Inflammatory macrophage treated with lipopolysaccharide for 1 hour (primary cell): ENCODE measurements at regions not wholly inside any gene's neighbourhood (a gene's known extent, or its start where the extent isn't known, plus 50 kb on each side); places are given as distances from the start of the nearest gene placed in this dataset.

Experiments used
- DNase-seq, 2 donors: peaks; one replicate each; pipeline ENCODE4 v3.0.0-alpha.2; 2020 to 2022

DNA sequence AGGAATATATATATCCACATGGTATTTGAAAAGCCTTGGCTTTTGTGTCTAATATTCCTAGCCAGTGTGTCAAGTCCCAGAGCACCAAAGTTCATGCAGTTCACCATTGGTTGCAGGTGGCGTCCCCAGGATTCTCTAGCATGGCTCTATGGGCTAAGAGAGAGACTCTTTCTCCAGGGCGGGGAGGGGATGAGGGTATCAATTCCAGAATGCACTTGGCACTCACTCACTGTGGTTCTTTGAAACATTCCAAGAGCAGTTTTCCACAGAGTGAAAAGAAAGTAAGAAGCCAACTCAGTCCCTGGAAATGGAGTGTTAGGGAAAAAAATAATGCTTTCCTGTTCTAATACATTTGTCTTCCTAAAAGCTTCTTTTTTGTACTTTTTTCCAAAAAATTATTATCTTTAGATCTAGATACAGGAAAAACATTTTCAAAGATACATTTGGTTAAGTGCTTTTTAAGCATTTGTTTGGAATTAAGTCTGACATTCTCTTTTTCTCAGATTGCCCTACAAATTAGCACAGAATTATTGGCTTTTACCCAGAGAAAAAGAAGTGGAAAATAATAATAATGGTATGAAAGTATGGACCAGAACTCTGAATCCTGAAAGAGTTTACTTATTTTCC lies 239.9 kb downstream of the PAX3 start:
- DNase-seq = no peak

DNA sequence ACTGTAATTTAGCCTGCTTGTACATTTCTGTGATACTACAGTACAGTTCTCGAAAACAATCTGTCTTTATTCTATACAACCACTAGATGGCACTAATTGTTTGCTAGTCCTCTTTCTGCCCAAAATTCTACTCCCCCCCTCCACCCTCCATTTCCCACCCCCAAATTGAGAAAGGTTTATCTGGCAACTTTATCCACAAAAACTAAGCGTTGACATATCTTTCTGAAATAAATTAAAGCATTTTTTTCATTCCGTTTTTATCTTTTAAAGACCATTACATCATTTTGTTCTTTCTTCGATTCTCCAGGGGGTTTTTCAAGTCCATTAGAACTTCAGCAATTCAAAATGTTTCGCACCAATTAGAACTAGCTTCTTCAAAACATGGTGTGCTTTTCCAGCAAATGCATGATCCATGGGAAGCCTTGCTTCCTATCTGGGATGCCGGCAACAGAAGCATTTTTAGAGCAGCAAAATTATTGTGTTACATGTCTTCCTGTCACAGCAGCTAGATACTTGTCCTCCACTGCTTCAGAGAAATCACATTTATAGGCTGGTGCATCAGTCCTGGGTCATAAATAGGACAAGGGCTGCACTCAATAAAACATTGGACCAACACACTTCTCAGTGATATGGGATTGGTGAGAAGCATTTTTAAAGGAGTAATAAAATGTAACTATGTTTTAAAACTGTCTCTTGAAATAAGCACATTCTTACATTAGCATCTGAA lies 241.3 kb downstream of the PAX3 start:
- DNase-seq = peak; percentile 3 to 14

DNA sequence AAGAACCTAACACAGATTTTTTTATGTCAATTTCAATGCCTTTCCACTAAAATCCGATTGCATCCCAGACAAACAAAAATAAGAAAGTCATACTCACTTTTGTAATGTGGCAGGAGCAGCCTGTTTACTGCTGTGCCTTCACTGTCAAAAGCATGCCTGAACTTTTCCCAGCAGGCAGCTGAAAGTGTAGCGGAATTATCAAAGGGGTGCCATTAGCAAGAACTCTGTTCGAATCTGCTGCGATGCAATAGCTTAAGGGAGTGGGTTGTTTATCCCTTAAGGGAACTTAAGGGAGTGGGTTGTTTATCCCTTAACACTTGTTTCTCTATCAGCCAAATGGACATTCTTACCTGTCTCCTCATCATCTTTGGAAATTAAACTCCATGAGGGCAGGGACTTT lies 243.5 kb downstream of the PAX3 start:
- no peak for DNase-seq

DNA sequence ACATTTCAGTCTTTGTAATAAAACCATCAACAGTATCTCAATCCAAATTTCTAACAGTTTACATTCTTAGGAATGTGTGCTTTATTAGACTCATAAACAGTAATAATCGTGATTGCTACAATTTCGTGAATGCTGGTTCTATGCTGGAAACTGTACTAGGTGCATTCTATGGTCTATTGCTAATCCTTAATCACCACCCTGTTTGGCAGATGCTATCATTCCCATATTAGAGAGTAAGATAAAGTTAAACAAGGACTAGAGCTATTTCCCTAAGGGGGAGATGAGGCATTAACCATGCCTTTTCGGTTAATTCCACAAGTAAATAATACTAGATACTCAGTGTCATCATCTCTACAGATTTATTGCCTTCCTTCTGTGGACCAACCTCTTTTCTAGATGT lies 244.0 kb downstream of the PAX3 start:
- DNase-seq = no peak

DNA sequence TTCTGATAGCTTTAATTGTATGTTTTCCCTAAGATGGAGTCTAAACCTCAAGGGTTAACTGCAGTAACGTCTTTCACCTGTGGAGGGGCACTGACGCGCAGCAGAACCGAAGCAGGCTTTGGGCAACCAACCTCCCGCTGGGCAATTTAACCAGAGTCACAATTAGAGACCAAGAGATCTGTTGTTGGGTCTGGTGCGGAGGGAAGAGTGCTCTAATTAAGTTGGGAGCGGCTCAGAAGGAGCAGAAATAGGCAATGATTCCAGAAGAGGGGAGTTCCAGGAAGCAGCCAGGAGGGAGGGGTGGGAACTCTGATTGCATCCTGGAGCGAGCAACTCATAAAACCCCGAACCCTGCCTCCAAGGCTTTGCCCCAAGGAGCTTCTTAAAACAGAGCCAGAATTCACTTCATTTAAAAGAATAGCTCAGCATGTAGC lies 245.8 kb downstream of the PAX3 start:
- no peak for DNase-seq

DNA sequence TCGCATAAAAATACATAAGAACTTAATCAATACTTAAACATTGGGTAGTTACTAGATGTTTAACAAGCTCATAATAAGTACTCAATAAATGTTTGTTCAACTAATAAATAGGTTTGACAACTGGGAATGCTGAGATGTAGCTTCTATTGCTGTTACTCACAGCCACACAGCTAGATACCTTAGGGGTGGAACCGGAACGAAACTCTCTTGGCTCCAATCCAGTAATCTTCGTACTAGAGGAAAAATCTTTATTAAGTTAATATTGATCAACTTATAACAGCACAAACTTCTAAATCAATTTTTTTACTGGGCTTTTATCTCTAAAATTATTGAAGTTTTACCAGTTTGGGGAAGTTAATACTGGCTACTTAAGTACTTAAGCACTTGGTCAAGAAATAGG lies 247.8 kb downstream of the PAX3 start:
- DNase-seq = no peak

DNA sequence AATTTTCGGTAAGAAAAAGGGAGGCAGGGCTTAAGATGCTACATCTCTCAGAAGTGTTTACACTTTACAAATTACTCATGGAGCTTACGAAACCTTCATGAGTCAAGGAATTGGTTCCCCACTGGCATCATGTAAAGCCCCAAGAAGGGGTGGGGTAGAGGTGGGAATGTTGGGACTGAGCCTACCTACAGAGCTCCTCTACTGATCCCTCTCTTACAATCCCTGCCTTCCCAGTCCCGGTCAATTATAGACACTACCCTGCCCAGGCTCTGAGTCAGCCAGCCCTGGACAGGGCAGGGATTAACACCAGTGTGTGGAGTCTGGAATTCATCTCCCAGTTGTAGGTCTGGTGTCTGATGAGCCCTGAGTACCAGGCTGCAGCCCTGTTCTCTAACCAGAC lies 248.9 kb downstream of the PAX3 start:
- no peak for DNase-seq

DNA sequence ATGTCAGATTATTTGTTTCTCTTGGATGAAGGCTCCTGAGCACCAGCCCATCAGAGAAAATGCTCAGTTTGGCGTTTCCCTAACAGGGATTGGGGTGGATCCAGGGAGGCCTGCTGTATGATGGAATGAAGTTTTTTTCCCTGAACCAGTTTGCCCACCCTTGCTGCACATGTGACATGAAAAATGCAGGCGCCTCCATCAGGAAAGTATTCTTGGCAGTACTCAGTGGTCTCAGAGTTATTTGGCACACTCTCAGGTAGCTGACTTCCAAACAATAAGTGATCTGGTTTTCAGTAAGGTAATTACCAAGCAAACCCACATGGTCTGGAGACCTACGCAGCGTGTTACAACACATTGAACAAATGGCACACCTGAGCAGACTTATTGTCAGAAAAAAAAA lies 254.9 kb downstream of the PAX3 start:
- no peak for DNase-seq

DNA sequence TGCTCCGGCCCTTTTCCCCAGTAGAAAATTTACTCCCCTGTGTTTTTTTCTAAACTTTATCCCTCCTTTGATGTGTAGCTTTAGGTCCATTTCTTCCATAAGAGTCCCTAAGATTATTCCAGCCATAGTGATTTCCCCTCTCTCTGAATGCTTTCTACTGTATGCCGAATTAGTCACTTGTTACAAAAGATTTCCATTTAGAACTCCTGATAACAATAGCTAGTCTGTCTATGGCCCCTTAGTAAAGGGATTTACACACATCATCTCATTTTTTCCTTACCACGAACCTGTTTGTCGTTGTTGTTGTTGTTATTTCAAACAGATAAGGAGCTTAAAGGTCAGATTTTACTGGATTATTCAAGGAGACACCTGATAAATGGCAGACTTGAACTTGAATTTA lies 256.1 kb downstream of the PAX3 start:
- no peak for DNase-seq

DNA sequence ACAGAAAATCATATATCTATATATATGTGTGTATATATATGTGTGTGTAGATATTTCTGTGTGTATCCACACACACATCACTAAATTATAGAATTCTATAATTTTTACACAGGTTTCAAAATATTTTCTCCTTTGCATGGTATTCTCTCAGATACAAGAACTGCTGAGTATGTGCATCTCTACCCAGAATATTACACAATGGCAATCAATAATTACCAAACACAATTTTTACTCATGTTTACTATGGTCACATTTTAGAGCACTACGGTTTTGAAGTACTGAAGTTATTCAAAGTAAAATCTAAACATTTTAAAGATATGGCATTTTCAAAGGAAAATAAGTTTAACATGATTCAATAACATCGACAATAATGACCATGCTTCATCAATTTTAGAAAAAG lies 258.5 kb downstream of the PAX3 start:
- no peak for DNase-seq

DNA sequence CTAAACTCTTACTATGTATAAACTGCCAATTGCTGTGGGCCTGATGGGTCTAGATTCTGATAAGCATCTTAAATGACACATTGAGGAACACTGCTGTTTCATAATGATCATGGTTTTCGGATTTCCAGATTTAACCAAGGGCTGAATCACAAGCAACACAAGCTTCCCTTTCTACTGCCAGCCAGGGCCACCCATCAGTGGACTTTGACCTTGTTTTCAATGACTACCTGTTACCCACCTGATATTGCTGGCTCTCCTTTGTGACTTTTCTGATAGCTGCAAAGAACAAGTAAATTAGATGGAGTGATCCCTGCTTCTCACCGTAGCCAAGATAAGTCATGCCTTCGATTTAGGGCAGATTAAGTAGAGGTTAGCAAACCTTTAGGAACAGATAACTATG lies 259.0 kb downstream of the PAX3 start:
- no peak for DNase-seq

DNA sequence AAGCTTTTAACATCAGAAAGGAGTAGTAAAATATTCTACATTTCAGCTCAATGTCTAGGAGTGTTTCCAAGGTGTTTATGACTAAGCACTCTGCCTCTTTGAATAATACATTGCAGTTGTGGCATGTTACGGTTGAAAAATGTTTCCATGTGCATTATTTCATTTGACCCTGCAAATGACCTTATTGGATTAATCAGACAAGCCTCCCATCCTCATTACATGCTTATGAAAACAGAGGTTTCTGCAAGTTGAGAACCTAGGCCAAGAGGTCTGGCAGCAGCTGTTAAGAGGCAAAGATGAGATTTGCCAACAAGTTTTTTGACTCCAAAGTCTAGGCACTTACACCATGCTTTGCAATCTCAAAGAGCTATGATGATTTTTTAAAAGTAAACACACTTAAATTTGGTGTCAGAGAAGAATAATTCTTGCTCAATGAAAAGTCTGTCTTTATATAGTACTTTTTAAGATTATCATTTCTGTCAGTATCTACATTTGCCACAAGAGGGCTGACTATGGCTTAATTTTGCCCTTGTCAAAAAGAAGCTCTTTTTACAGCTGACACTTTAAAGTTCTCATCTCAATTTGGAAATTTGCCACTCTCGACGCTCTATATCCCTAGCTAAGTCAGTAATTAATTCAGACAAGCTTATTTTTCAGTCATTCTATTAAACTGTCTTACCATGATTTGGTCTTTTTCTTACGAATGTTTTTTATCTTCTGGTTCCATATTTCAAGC lies 260.6 kb downstream of the PAX3 start:
- DNase-seq = no peak

DNA sequence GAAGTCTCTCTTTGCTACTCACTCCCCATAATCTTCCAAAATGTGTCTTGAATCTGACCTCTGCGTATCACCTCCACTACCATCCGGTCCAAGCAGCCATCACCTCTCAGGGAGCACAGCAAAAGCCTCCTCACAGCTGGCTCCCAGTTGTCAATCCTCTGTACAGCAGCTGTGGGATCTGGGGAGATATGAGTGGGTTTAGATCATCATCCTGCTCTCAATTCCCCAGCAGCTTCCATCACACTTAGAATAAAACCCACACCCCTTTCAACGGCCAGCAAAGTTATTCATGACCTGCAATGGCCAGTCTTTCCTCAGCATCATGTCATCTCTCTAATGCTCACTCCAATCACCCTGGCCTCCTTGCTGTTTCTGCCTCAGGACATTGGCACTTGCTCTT lies 261.6 kb downstream of the PAX3 start:
- no peak for DNase-seq

DNA sequence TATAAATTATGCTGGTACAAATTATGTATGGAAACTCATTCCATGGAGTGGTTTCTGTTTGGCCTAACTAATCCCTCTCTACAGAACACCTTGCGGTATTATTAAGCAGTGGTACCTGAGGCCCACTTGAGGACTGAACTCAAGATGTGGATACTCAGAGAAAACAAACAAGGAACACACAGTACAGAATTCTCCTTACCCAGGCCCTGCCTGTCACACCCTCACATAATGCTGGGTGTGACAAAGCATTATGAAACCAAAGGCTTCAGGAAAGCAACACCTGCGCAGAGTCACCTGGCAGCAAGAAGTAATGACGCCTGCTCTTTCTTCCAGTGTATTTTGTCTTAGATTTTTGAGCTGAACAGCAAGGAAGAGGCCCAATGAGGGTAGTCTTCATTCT lies 264.7 kb downstream of the PAX3 start:
- no peak for DNase-seq

DNA sequence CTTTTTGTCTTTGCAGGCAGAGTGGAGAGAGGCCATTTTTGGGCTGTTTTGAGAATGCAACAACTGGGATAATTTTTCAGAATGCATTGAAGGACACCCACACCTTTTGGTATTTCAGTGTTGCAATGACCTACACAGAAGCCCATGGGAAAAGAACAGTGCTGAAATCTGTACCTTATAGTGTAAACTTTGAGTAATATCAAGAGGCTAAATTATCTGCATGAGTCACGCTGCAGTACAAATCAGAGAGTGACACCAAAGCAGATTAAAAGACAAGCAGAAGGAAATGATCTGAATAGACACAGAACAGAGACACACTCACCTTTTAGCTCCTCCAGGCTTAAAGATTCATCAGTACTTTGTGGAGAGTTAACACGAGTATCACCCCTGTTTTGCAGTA lies 265.3 kb downstream of the PAX3 start:
- DNase-seq = no peak

DNA sequence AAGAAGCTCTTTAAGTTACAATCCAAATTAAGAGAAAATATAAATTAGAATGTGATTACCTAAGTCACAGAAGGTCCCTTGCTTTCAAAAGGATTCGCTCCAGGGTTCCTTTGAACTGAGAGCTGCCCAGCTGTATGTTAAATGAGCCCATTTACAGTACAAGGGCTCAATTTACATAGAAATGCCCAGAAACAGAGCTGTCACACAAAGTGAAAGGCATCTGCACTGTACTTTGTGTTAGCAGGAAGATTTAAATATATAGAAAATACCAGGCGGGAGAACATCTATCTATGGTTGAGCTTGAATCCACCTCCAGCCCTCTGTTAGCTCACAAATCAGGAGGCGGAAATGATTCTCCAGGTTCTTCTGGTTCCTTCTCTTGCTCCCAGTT lies 272.9 kb downstream of the PAX3 start:
- DNase-seq = no peak

DNA sequence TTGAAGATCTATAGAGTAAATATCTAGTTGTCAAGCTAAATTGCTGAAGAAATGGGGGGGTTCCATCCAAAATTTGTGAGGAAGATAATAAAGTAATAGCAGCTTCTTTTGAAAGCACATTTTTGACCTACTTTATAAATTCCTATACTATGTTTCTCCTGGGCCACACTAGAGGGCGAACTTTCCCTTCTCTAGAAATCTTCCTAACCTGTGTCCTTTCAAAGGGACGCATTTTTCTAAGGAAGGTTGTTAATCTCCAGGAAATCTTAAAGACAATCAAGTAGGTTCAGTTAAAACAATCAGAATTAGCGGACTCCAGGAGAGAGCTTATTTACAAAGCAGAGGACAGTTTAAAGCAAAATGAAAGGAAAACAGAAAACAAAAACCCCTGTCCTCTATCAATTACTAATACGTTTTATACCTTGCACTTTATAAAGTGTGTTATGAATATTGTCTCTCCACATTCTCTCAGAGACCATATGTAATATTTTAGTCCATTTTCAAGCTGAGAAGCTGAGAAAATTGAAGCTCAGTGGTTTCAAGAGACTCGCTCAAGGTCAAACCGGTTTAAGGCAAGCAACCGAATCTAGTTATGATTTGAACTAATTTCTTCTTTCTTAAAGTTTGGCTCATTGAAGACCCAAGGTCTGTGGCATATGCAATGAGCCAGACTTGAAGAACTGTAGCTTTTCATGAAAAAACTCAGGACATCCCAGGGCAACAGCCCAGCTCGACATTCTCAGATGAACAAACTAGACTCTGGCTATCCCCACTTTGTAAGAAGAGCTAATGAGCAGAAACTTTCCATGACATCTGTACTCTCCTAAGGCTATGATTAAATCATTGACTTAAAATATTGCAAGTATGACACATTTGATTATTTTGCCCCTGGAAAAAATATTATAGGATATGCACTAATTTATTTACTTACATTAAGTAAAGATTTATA lies 273.6 kb downstream of the PAX3 start:
- peak in 1 of 2 donors; percentile 1 for DNase-seq

DNA sequence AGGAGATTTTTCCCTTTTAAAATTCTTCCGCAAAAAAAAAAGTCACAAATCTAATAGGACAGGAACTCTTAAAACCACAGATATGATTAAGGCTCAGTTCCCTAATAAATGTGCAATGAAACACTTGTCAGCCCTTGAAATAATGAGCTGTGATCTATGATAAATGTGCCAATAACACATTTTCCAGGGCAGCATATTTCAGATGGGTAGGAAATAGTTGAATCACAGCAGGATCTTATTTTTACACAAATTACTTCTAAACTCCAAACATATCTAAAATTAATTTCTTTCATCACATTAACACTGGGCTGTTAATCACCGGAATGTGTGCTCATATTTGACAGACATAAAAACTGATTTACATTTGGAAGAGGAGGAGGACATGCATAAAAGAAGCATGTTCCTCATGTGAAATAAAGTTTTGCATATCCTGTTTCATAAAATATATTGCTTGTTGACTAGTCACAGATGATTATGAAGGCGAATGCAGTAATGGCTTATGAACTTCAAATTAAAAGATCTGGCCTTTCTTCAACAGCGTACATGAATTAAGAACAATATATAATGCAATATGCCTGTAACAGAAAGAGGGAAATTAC lies 281.4 kb downstream of the PAX3 start:
- DNase-seq = no peak

DNA sequence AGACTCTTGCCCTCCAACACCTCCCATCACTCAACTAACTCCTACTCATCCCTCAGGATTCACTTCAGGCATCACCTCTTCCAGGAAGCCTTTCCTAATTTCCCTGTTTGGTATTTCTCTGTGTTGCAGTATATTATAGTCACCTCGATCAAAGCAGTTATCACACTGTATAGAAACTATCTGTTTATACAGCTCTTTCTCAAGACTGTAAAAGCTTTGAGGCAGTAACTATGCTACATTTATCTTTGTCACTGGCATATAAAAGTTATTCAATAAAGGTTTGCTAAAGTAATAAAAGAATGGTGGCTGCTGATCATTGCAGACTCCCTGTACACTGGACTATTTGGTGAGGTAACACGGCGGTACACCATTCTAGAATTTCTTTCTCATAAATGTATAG lies 284.9 kb downstream of the PAX3 start:
- DNase-seq = no peak

DNA sequence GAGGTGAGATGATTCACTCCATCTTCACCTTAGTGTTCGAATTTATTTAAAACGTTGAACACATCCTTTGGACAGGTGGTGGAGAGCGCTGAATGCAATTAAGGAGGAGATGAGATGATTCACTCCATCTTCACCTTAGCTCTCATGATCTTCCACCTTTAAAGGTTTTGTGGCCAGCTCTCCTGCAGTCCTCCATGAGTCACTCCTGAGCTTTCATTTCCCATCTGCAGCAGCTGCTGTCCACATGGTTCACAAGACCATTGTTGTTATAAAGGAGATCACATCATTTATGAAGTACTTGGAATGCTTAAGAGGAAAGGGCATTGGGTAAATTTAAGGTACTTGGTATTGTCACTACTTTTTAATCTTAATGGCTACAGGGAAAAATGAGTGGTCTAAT lies 298.5 kb downstream of the PAX3 start:
- DNase-seq = no peak

DNA sequence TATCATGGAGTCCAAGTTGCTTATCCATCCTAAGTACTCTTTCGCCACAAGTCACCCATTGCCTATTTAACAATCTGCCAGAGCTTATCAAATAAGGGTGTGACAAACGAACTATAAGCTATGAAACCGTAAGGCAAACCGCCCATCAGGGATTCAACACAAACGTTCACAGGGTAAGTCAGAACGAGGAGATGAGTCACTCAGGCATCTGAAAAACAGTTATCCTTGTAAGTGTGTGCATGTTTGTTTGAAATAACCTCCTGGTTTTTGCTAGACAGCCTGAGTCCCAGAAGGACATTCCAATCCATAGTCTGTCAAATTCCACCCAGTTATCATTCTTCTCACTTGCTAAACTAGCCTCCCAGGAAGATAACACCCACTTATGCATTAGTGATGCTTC lies 299.1 kb downstream of the PAX3 start:
- no peak for DNase-seq

DNA sequence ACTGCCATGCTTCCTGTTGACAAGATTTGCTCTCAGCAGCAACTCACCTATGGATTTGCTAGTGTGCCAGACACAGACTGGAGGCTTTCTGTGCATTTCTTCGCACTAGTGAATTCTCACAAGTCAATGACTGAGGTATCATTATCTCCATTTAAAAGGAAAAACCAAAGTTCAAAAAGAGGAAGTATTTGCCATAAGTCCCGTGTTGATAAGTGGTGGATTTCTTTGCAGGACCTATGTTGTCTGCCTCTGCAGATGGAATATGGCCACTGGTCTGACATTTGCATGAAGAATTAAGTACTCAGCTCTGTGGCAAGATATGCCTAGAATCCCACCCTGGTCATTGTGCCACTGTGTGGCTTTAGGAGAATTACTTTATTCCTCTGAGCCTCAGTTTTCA lies 299.6 kb downstream of the PAX3 start:
- DNase-seq = no peak

DNA sequence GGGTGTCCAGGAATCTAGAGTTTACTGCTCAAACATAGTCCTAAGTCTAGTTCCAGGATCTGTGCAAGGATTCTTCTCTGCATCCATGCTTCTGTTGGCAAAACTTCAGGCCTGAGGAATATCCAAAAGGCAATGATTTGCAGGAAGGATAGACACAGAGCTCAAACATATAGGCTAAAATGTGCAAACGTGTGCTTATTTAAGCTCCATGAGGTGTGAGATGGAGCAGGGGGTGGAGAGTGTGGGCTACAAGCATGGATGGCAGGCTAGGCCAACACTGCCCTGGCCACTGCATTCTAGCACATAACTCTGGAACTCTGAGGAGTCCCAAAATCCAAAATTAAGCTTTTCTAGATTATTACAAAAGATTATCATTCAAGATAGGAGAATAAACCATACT lies 301.1 kb downstream of the PAX3 start:
- no peak for DNase-seq
